HepG2 (cell line): ENCODE measurements at regions not wholly inside any gene's neighbourhood (a gene's known extent, or its start where the extent isn't known, plus 50 kb on each side); places are given as distances from the start of the nearest gene placed in this dataset.

Experiments
- ATAC-seq: fragments of 200-7000 bp; cut with Tn5 transposase; 3 replicates; pipeline ENCODE4 v1.9.1; 2020; ENCODE audit warnings: mild to moderate bottlenecking, moderate library complexity
- BruUV-seq: library from RNA; stranded (reverse); fragments of 400-500 nt; replicated peaks from 2 replicates; lab custom pipeline; 2021; lab: Mats Ljungman, UMichigan
- CTCF ChIA-PET: fragments of 300-600 bp; formaldehyde crosslinking; extraction: SDS; loops from one replicate; lab custom pipeline; 2021; ENCODE audit warnings: low total read pairs, inconsistent platforms, low intra/inter-chr PET ratio; lab: Yijun Ruan, JAX
- POLR2A ChIA-PET: fragments of 350-600 bp; sonication (Branson Sonifier 250); formaldehyde crosslinking; loops from one replicate; lab custom pipeline; 2020; ENCODE audit warnings: antibody characterized with exemption, inconsistent platforms; lab: Yijun Ruan, JAX
- DNase-seq: peaks from one replicate; pipeline ENCODE4 v3.0.0-alpha.2; 2015; ENCODE audit warnings: low spot score
- FAIRE-seq: peaks from 3 replicates; lab custom pipeline; 2011; peaks lifted over from hg19 to GRCh38; lab: Jason Lieb, UNC
- H2AFZ ChIP-seq: one replicate; pipeline ENCODE4 v1.6.1; 2011; ENCODE audit warnings: low read length, inconsistent platforms
- H3K27ac ChIP-seq: fragments of 300-600 bp; 3 replicates; pipeline ENCODE4 v1.8.0; 2011; ENCODE audit warnings: mixed run types, mild to moderate bottlenecking, mixed read lengths, low read length, inconsistent platforms; ENCODE audit not compliant: insufficient read depth; ENCODE audit errors: extremely low read length
- H3K27me3 ChIP-seq, 2 experiments: fragments of 200-600 bp in 1 of 2; 2 replicates in 1 of 2; 3 replicates in 1 of 2; pipeline versions ENCODE4 v1.6.0 to v1.8.0; 2011; ENCODE audit warnings: low read length in 2 of 2, mild to moderate bottlenecking in 2 of 2, moderate library complexity in 2 of 2, inconsistent platforms in 1 of 2; ENCODE audit not compliant: insufficient read depth in 2 of 2, control insufficient read depth in 1 of 2
- H3K36me3 ChIP-seq, 2 experiments: fragments of 200-600 bp in 1 of 2; replicated peaks in 1 of 2; 2 replicates in 1 of 2; 3 replicates in 1 of 2; pipeline versions ENCODE4 v1.5.1 to v1.8.0; 2011; ENCODE audit warnings: low read length in 2 of 2, inconsistent platforms in 1 of 2; ENCODE audit not compliant: insufficient read depth in 2 of 2, control insufficient read depth in 1 of 2
- H3K4me1 ChIP-seq: 2 replicates; pipeline ENCODE4 v1.5.1; 2012; ENCODE audit warnings: low read length, inconsistent platforms; ENCODE audit not compliant: insufficient read depth
- H3K4me2 ChIP-seq: 2 replicates; pipeline ENCODE4 v1.6.0; 2011; ENCODE audit warnings: low read depth, low read length, inconsistent platforms
- H3K4me3 ChIP-seq, 3 experiments: fragments of 200-600 bp in 1 of 3; sonication (generic), shearing (Covaris generic) in 1 of 3; replicated peaks in 1 of 3; 2 replicates each; pipeline ENCODE4 v1.5.1; 2011 to 2016; ENCODE audit warnings: low read length in 3 of 3, inconsistent platforms in 2 of 3, low read depth in 2 of 3, mild to moderate bottlenecking in 2 of 3, control low read depth in 1 of 3, mixed read lengths in 1 of 3; ENCODE audit not compliant: insufficient read depth in 1 of 3
- H3K79me2 ChIP-seq: one replicate; pipeline ENCODE4 v1.6.1; 2011; ENCODE audit warnings: low read length, inconsistent platforms; ENCODE audit not compliant: insufficient read depth
- H3K9ac ChIP-seq: 2 replicates; pipeline ENCODE4 v1.6.0; 2011; ENCODE audit warnings: mild to moderate bottlenecking, low read depth, low read length, inconsistent platforms; ENCODE audit not compliant: insufficient read depth
- H3K9me3 ChIP-seq: 2 replicates; pipeline ENCODE4 v1.5.1; 2012; ENCODE audit warnings: mild to moderate bottlenecking, low read length
- H4K20me1 ChIP-seq: 2 replicates; pipeline ENCODE4 v1.6.0; 2011; ENCODE audit warnings: inconsistent platforms, mild to moderate bottlenecking, low read length, moderate library complexity; ENCODE audit not compliant: insufficient read depth
- ARID5B ChIP-seq: IDR thresholded peaks from 2 replicates; pipeline ENCODE4 v1.4.0; 2020; ENCODE audit warnings: mild to moderate bottlenecking, missing genetic modification reagents
- CCDC6 ChIP-seq: sonication (generic); formaldehyde crosslinking; IDR thresholded peaks from 2 replicates; pipeline ENCODE4 v1.8.1; 2022; ENCODE audit warnings: mild to moderate bottlenecking, missing genetic modification reagents, moderate library complexity
- MLLT10 ChIP-seq: sonication (generic); formaldehyde crosslinking; IDR thresholded peaks from 2 replicates; pipeline ENCODE4 v1.4.0; 2020; ENCODE audit warnings: missing genetic modification reagents
- PHF8 ChIP-seq: sonication (generic); formaldehyde crosslinking; IDR thresholded peaks from 2 replicates; pipeline ENCODE4 v1.5.0; 2020; ENCODE audit warnings: missing genetic modification reagents
- PPARG ChIP-seq: conservative IDR thresholded peaks from 2 replicates; pipeline ENCODE4 v1.6.1; 2016; ENCODE audit warnings: missing biosample characterization, missing genetic modification reagents
- SOX13 ChIP-seq, 3 experiments: fragments of 450-650 bp in 1 of 3; sonication (generic) in 1 of 3; formaldehyde crosslinking in 1 of 3; IDR thresholded peaks in 2 of 3; conservative IDR thresholded peaks in 1 of 3; 2 replicates each; pipeline versions ENCODE4 v1.5.0 to v1.6.1; 2016 to 2020; ENCODE audit warnings: antibody characterized with exemption in 1 of 3, mild to moderate bottlenecking in 1 of 3, missing compliant biosample characterization in 1 of 3, missing genetic modification reagents in 1 of 3, moderate library complexity in 1 of 3
- TAF15 ChIP-seq: fragments of 200-400 bp; formaldehyde crosslinking; IDR thresholded peaks from one replicate; pipeline ENCODE4 v1.6.1; 2018; ENCODE audit warnings: mild to moderate bottlenecking, low read depth, low read length; ENCODE audit not compliant: poor library complexity, severe bottlenecking
- U2AF1 ChIP-seq: fragments of 200-400 bp; formaldehyde crosslinking; optimal IDR thresholded peaks from 2 replicates; pipeline ENCODE3; 2017; ENCODE audit warnings: mild to moderate bottlenecking, low read depth, low read length
- ZMYM3 ChIP-seq: sonication (generic); formaldehyde crosslinking; IDR thresholded peaks from 2 replicates; pipeline ENCODE4 v1.5.1; 2020; ENCODE audit warnings: mild to moderate bottlenecking, missing genetic modification reagents
- ZNF709 ChIP-seq: sonication (generic); formaldehyde crosslinking; IDR thresholded peaks from 2 replicates; pipeline ENCODE4 v1.5.0; 2020; ENCODE audit warnings: mild to moderate bottlenecking, missing genetic modification reagents
- WGBS: methylation state at CpG from one replicate; pipeline ENCODE4 v1.1.6; 2017; ENCODE audit warnings: low lambda C conversion rate; 5-methylcytosine and 5-hydroxymethylcytosine counted together
- in situ Hi-C: cut with HindIII; loops from 2 replicates; pipeline ENCODE4 v1.10.0; 2017; ENCODE audit warnings: low pct_unique_long_range_greater_than_20kb; ENCODE audit not compliant: extremely low pct_ligation_motif_present
- intact Hi-C: fragments of 100-400 bp; cut with micrococcal nuclease; formaldehyde crosslinking; loops from one replicate; pipeline ENCODE4 v1.10.0; 2022; ENCODE audit not compliant: unreplicated experiment
- TF ChIP-seq, protein P1 (sequence below): sonication (generic); formaldehyde crosslinking; IDR thresholded peaks from 2 replicates; pipeline ENCODE4 v1.4.0; 2020; ENCODE audit warnings: low read depth, missing genetic modification reagents

DNA sequence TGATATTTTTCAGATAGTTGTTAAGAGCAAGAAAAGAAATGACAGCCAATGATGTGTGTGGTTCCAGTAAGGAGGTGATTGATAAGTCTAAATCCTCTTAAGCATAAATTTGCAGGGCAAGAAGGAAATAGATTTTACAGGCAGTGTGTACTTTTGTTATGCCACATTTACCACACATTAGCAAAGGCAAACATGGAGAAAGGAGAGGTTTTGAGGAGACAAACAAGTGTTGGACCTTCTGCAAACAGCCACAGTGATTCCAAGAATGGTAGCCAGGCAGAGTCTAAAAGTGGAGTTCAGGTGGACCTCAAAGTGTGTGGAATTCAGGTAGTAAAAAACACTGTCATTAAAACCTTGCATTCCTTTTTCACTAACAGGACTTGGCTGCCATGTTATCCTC lies 295.9 kb upstream of the ITGA1 start:
- H3K27ac ChIP-seq: no peak overlapping the region
- POLR2A ChIA-PET: no interaction called here
- H3K9ac ChIP-seq: no peak overlapping the region
- ATAC-seq: no peak
- H3K4me2 ChIP-seq: no peak overlapping the region
- H3K36me3 ChIP-seq: no peaks in the 10 kb centered on the region
- H3K27me3 ChIP-seq: no peaks in the 10 kb centered on the region
- FAIRE-seq: no peak
- H3K4me1 ChIP-seq: no peaks in the 10 kb centered on the region
- no peaks in the 10 kb centered on the region for H3K79me2 ChIP-seq
- no peak for TF ChIP-seq PPARG (CRISPR knock-in tag)
- no peak for TF ChIP-seq ZMYM3 (CRISPR knock-in tag)
- no peak for TF ChIP-seq SOX13 (IDR thresholded peaks at IDR 0.05)
- TF ChIP-seq SOX13 (CRISPR knock-in tag; conservative IDR thresholded peaks at IDR 0.05 in 1 of 2, IDR thresholded peaks at IDR 0.05 in 1 of 2): no peak
- TF ChIP-seq MLLT10: no peak
- TF ChIP-seq, all 625 proteins: peak for 0
- in situ Hi-C loops (no loop called here), intact Hi-C loops (no loop called here)
- H2AFZ ChIP-seq: no peak overlapping the region
- no peaks in the 10 kb centered on the region for H4K20me1 ChIP-seq
- no TSS peak for BruUV-seq
- no peak overlapping the region for H3K4me3 ChIP-seq
- no peak for DNase-seq
- no peaks in the 10 kb centered on the region for H3K9me3 ChIP-seq
- CTCF ChIA-PET: no interaction called here

GRCh38 chr5:52497133-52497693 lies 290.5 kb upstream of the ITGA1 start:
- no TSS peak for BruUV-seq
- H3K27me3 ChIP-seq: no peaks in the 10 kb centered on the region
- H2AFZ ChIP-seq: no peak overlapping the region
- DNase-seq (no peak), ATAC-seq (no peak), FAIRE-seq (no peak)
- H3K27ac ChIP-seq: no peak overlapping the region
- WGBS: 3% methylated on average over 4 of the region's 4 CpGs
- in situ Hi-C loops (no loop called here), intact Hi-C loops (no loop called here)
- no peaks in the 10 kb centered on the region for H3K4me1 ChIP-seq
- H3K9ac ChIP-seq: no peak overlapping the region
- H3K36me3 ChIP-seq: no peaks in the 10 kb centered on the region
- no peaks in the 10 kb centered on the region for H3K79me2 ChIP-seq
- no peaks in the 10 kb centered on the region for H3K9me3 ChIP-seq
- ChIA-PET POLR2A (no interaction called here), CTCF (no interaction called here)
- no peak overlapping the region for H3K4me3 ChIP-seq
- no peak overlapping the region for H3K4me2 ChIP-seq
- no peaks in the 10 kb centered on the region for H4K20me1 ChIP-seq
- TF ChIP-seq PHF8 (no peak), TAF15 (no peak), U2AF1 (no peak), ARID5B (CRISPR knock-in tag) (no peak), CCDC6 (CRISPR knock-in tag) (no peak), ZNF709 (CRISPR knock-in tag) (no peak)
- TF ChIP-seq, protein P1, sequence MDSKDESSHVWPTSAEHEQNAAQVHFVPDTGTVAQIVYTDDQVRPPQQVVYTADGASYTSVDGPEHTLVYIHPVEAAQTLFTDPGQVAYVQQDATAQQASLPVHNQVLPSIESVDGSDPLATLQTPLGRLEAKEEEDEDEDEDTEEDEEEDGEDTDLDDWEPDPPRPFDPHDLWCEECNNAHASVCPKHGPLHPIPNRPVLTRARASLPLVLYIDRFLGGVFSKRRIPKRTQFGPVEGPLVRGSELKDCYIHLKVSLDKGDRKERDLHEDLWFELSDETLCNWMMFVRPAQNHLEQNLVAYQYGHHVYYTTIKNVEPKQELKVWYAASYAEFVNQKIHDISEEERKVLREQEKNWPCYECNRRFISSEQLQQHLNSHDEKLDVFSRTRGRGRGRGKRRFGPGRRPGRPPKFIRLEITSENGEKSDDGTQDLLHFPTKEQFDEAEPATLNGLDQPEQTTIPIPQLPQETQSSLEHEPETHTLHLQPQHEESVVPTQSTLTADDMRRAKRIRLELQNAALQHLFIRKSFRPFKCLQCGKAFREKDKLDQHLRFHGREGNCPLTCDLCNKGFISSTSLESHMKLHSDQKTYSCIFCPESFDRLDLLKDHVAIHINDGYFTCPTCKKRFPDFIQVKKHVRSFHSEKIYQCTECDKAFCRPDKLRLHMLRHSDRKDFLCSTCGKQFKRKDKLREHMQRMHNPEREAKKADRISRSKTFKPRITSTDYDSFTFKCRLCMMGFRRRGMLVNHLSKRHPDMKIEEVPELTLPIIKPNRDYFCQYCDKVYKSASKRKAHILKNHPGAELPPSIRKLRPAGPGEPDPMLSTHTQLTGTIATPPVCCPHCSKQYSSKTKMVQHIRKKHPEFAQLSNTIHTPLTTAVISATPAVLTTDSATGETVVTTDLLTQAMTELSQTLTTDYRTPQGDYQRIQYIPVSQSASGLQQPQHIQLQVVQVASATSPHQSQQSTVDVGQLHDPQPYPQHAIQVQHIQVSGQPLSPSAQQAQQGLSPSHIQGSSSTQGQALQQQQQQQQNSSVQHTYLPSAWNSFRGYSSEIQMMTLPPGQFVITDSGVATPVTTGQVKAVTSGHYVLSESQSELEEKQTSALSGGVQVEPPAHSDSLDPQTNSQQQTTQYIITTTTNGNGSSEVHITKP: no peak
